NOMO-1 treated with dmso at 0.1 percent for 144 hours (cell line): ENCODE measurements at regions not wholly inside any gene's neighbourhood (a gene's known extent, or its start where the extent isn't known, plus 50 kb on each side); places are given as distances from the start of the nearest gene placed in this dataset.
"Not testable (repeated sequence)": the region's sequence is repeated elsewhere in the genome, so short reads cannot be mapped to it uniquely, and the experiment has no call there.

Experiments
- DNase-seq: peaks from one replicate; lab custom pipeline; 2025; ENCODE audit not compliant: unreplicated experiment; lab: John Stamatoyannopoulos, UW

DNA sequence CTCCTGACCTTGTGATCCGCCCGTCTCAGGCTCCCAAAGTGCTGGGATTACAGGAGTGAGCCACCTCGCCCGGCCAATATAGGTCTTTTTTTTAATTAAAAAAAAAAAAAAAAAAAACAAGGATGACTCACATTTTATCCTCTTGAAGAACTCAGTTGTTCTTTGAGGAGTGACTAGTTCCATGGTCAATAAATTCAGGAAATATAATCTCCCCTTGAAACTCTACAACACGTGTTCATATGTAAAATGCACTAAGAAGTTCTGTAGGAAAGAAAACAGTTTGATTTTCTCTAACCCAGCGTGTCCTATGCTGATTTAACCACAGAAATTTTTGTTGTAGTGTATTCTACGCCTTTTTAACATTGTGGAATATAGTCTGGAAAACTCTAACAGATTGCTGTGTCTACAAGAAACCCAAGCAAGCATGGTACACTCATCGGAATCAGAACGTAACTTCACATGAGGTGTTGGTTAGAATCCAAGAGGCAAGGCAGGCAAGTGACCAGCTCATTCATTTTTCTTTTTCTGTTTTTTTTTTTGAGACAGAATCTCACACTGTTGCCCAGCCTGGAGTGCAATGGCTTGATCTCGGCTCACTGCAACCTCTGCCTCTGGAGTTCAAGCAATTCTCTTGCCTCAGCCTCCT lies 79.0 kb upstream of the ZNF217 start:
- DNase-seq, result no peak

GRCh38 chr20:53671370-53671769 lies 77.7 kb upstream of the ZNF217 start:
- no peak for DNase-seq

GRCh38 chr20:53669517-53670313 lies 76.1 kb upstream of the ZNF217 start:
- DNase-seq, result not testable (repeated sequence)

- DNase-seq, result no peak
These were observed 75.4 kb upstream of the ZNF217 start for GRCh38 chr20:53668992-53669391.

- no peak for DNase-seq
These were observed 72.5 kb upstream of the ZNF217 start for GRCh38 chr20:53666144-53666543.

DNA sequence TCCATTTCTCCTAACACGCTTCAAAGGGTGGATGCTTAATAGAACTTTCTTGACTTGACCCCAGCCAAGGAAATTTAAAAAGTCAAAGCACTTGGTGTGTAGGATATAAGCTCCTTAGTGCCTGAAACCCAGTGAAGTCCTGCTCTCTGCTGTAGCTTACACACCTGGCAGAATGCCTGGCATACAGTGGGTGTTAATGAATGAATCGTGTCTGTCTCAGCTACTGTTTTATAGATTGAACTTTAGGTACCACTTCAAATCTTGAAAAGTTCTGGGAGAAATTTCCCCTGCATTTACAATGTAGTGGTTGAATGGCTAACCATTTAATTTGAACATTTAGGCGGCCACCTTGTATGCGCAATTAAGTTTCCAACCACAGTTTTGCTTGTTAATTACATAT lies 70.5 kb upstream of the ZNF217 start:
- DNase-seq, result no peak

- not testable (repeated sequence) for DNase-seq
These were observed 69.9 kb upstream of the ZNF217 start for GRCh38 chr20:53663521-53663920.

- no peak for DNase-seq
These were observed 69.0 kb upstream of the ZNF217 start for GRCh38 chr20:53662595-53662994.

GRCh38 chr20:53660947-53661381 lies 67.3 kb upstream of the ZNF217 start:
- no peak for DNase-seq

- no peak for DNase-seq
These were observed 66.7 kb upstream of the ZNF217 start for GRCh38 chr20:53660078-53660909.

GRCh38 chr20:53658973-53659372 lies 65.3 kb upstream of the ZNF217 start:
- no peak for DNase-seq

DNA sequence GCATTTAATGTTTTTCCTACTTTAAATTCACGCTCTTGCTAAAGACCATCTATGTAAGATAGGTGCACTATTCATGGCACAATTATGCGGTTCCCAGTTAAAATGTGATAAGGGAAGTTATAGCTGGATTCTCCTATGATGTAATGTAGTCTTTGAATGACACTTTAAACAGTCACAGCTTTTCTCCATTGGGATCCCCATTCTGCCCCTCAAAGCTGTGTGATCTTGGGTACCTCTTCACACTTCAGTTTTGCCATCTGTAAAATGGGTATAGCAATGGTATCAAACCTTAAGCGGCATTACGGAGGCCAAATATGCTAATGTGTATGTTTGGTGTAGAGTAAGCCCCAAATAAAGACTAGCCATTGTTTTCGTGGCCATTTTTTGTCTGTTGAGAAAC lies 64.7 kb upstream of the ZNF217 start:
- DNase-seq, result no peak

- no peak for DNase-seq
These were observed 64.1 kb upstream of the ZNF217 start for GRCh38 chr20:53657732-53658131.

DNA sequence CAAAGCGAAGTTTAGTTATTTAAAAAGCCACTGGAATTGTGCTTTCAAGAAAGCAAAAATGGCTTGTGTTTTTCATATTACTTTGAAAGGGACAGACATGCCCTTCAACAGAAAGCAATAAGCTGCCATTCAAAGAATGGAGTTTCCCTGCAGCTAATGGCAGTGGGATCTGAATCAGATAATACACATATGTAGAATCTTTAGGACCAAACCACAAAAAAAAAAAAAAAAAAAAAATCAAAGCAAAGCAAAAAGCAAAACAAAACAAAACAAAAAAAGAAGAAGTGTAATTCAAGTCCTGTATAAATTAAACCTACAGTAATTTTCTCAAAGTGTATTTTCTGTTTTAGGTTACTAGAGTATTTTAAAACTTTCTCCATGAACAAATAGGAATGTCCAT lies 63.6 kb upstream of the ZNF217 start:
- DNase-seq, result no peak

DNA sequence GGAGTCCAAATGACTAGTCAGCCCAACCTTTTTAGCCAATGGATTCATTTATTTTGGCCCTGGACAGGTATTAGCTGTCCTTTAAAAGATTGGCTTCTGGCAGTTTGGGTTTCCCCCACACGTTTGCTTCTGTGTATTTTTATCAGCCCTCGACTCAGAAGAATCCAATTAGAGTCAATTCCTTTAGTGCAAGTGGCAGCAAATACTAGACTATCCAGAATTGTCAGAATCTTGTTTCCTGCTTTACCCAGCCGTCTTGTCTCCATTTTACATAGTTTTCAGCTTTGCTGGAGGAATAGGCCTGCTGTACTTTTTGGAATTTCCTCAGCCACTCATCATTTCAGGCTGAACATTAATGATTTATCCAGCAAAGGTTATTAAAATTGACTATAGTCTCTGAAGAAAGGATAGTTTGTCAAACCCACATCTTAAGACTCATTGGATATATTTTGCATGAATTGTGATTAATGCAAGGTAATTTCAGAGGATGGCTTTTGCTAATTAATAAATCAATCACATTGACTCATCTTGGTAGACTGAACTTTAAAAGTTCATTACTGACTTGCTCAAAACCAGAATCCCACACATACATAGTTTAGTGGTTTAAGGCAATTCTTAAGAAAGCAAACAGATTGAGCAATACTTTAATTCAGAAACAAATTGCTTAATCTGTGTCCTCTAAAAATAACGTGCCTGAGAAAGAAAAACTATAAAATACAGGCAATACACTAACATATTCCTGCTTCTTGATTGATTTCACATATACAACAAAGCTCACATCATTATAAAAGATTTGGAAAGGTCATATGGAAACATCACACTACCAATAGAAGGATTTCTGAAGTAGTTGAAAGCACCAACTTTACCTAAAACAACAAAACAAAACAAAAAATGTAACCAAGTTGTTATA lies 62.9 kb upstream of the ZNF217 start:
- DNase-seq, result no peak

DNA sequence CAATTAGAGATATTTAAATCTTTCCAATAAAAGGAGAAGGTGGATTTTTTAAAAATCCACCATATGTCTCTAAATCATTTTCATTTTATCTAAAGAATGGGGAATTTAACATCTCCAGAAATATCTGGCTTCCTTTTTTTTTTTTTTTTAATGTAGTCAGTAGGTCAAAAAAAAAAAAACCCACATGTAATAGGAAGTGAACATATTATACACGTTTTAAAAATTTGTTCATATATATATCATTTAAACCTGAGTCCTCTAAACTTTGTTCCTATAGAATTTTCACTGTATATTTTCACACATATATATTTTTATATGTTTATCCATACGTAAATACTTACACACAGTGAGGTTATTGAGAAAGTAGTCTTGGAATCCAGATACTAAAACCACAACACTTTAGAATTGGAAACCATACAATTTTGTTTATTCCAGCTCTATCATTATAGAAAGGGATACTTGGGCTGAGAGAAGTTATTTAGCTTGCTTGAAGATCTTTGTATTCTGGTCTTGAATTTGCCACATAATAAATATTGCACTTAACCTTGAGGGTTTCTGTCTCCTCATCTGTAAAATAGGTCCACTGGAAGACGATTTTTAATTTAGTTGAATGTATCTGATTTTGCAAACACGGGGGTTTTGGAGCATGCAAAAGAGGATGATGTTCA lies 62.1 kb upstream of the ZNF217 start:
- DNase-seq, result no peak

- peak; percentile 41 for DNase-seq
These were observed 61.4 kb upstream of the ZNF217 start for GRCh38 chr20:53654932-53655624.

- DNase-seq, result not testable (repeated sequence)
These were observed 60.9 kb upstream of the ZNF217 start for GRCh38 chr20:53654521-53654920.

DNA sequence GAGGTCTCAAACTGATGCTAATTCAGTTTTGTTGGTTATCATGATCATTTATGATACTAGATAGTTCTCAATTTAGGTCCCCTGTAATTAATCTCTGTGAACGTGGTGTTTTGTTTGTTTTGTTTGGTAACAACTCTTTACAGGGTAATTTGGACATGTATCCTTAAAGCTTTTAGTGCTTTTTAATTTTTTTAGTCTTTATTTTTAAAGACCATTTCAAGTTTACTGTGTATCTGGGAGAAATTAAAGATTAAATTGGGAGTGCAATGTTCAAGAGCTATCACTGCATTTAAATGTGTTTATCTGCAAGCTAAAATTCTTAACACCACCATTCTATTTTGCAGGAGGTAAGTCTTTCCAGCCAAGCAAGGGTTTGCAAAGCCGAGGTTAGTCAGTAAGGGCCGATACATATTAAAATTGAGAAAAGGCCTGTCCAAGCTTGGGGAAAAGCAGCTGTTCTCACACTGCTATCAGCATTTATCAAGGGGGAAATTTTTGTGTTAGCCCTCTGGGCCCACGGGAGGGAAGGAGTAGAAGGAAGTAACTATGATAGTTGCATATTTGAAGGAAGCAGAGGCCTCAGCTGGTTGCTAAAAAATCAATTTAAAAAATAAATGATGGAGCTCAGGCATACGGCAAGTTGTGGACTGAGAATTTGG lies 59.3 kb upstream of the ZNF217 start:
- no peak for DNase-seq
